Neural cell (in vitro differentiated cells): ENCODE measurements at regions not wholly inside any gene's neighbourhood (a gene's known extent, or its start where the extent isn't known, plus 50 kb on each side); places are given as distances from the start of the nearest gene placed in this dataset.
A peak's percentile ranks its signal among the peaks of the same experiment; 100 is the strongest.

Experiments
- H2AFZ ChIP-seq: fragments of 200-600, 300-800 bp; sonication (generic), shearing (Covaris generic); 2 replicates; pipeline ENCODE4 v1.6.0; 2014; ENCODE audit warnings: low read depth, mild to moderate bottlenecking, antibody characterized with exemption, low read length, moderate library complexity
- H3F3A ChIP-seq: fragments of 200-600 bp; shearing (Covaris generic); 2 replicates; pipeline ENCODE4 v1.6.1; 2016; ENCODE audit warnings: mild to moderate bottlenecking, moderate library complexity, mixed read lengths, antibody characterized with exemption, low read length; ENCODE audit not compliant: insufficient read depth, poor library complexity, severe bottlenecking
- H3K27ac ChIP-seq: fragments of 200-600, 300-800 bp; sonication (generic), shearing (Covaris generic); 2 replicates; pipeline ENCODE4 v1.5.1; 2014; ENCODE audit warnings: mild to moderate bottlenecking, low read length, moderate library complexity
- H3K27me3 ChIP-seq: fragments of 300-800, 200-600 bp; sonication (generic), shearing (Covaris generic); 2 replicates; pipeline ENCODE4 v1.6.0; 2014; ENCODE audit warnings: mild to moderate bottlenecking, low read depth, low read length, moderate library complexity; ENCODE audit not compliant: insufficient read depth
- H3K36me3 ChIP-seq: fragments of 300-800, 200-600 bp; sonication (generic), shearing (Covaris generic); 2 replicates; pipeline ENCODE4 v1.5.1; 2014; ENCODE audit warnings: mild to moderate bottlenecking, antibody characterized with exemption, low read length, moderate library complexity; ENCODE audit not compliant: insufficient read depth
- H3K4me2 ChIP-seq: fragments of 300-800, 200-600 bp; sonication (generic), shearing (Covaris generic); 2 replicates; pipeline ENCODE4 v1.6.0; 2014; ENCODE audit warnings: mild to moderate bottlenecking, low read length
- H3K4me3 ChIP-seq: fragments of 300-800, 200-600 bp; sonication (generic), shearing (Covaris generic); 2 replicates; pipeline ENCODE4 v1.5.1; 2014; ENCODE audit warnings: mild to moderate bottlenecking, low read length, moderate library complexity
- H3K79me2 ChIP-seq: fragments of 200-600 bp; shearing (Covaris generic); replicated peaks from 2 replicates; pipeline ENCODE4 v1.6.0; 2014; ENCODE audit warnings: mild to moderate bottlenecking, low read length, moderate library complexity; ENCODE audit not compliant: insufficient read depth
- H3K9ac ChIP-seq: fragments of 300-800, 200-600 bp; sonication (generic), shearing (Covaris generic); 2 replicates; pipeline ENCODE4 v1.6.1; 2016; ENCODE audit warnings: mild to moderate bottlenecking, low read length, mixed read lengths
- H3K9me2 ChIP-seq: fragments of 200-600 bp; shearing (Covaris generic); 2 replicates; pipeline ENCODE4 v1.6.1; 2016; ENCODE audit warnings: mild to moderate bottlenecking, low read length, mixed read lengths; ENCODE audit not compliant: insufficient read depth
- H3K9me3 ChIP-seq: fragments of 200-600, 300-800 bp; sonication (generic), shearing (Covaris generic); 2 replicates; pipeline ENCODE4 v1.6.1; 2016; ENCODE audit warnings: mild to moderate bottlenecking, mixed run types, low read length, moderate library complexity, mixed read lengths
- H4K20me1 ChIP-seq: fragments of 200-600 bp; shearing (Covaris generic); 2 replicates; pipeline ENCODE4 v1.6.1; 2016; ENCODE audit warnings: mild to moderate bottlenecking, mixed run types; ENCODE audit not compliant: insufficient read depth
- EP300 ChIP-seq: fragments of 450-650 bp; conservative IDR thresholded peaks from 2 replicates; pipeline ENCODE4 v1.6.1; 2014; ENCODE audit warnings: antibody characterized with exemption, mild to moderate bottlenecking, moderate library complexity; ENCODE audit not compliant: poor library complexity, severe bottlenecking
- EZH2 ChIP-seq: fragments of 200-600, 300-800 bp; shearing (Covaris generic), sonication (generic); IDR thresholded peaks from 2 replicates; pipeline ENCODE4 v1.6.1; 2014; ENCODE audit warnings: antibody characterized with exemption, low read length, borderline replicate concordance, mild to moderate bottlenecking; ENCODE audit not compliant: insufficient read depth, poor library complexity, severe bottlenecking
- MXI1 ChIP-seq: fragments of 450-650 bp; conservative IDR thresholded peaks from 2 replicates; pipeline ENCODE4 v1.6.1; 2014; ENCODE audit warnings: antibody characterized with exemption, mild to moderate bottlenecking; ENCODE audit not compliant: poor library complexity, severe bottlenecking
- POLR2AphosphoS5 ChIP-seq: IDR thresholded peaks from 2 replicates; pipeline ENCODE4 v1.6.1; 2012
- RAD21 ChIP-seq: fragments of 450-650 bp; conservative IDR thresholded peaks from 2 replicates; pipeline ENCODE4 v1.6.1; 2014; ENCODE audit warnings: antibody characterized with exemption, mild to moderate bottlenecking, moderate library complexity
- REST ChIP-seq: IDR thresholded peaks from 2 replicates; pipeline ENCODE4 v1.6.1; 2012; ENCODE audit warnings: borderline replicate concordance
- SMC3 ChIP-seq: fragments of 450-650 bp; conservative IDR thresholded peaks from 2 replicates; pipeline ENCODE4 v1.6.1; 2014; ENCODE audit warnings: antibody characterized with exemption, mild to moderate bottlenecking, moderate library complexity; ENCODE audit not compliant: poor library complexity
- TAF1 ChIP-seq: IDR thresholded peaks from 2 replicates; pipeline ENCODE4 v1.6.1; 2012; ENCODE audit warnings: low read depth
- TF ChIP-seq, protein P1 (sequence below): fragments of 450-650 bp; IDR thresholded peaks from 2 replicates; pipeline ENCODE4 v1.5.1; 2014; ENCODE audit warnings: antibody characterized with exemption, mild to moderate bottlenecking, moderate library complexity; ENCODE audit not compliant: poor library complexity, severe bottlenecking

GRCh38 chr3:76859596-76859995 is 180.3 kb upstream of the ROBO2 start:
- Histone ChIP-seq H3K36me3 (no peaks in the 10 kb centered on the region), H3F3A (no peaks in the 10 kb centered on the region), H3K4me3 (no peak overlapping the region), H3K4me2 (no peak overlapping the region), H3K9me2 (no peaks in the 10 kb centered on the region), H3K79me2 (no peaks in the 10 kb centered on the region), H3K27me3 (no peaks in the 10 kb centered on the region), H3K9me3 (no peaks in the 10 kb centered on the region), H3K9ac (no peak overlapping the region), H3K27ac (no peak overlapping the region), H4K20me1 (no peaks in the 10 kb centered on the region), H2AFZ (no peak overlapping the region)
- TF ChIP-seq SMC3 = no peak

GRCh38 chr3:76864355-76864754 is 175.5 kb upstream of the ROBO2 start:
- H4K20me1 ChIP-seq = no peaks in the 10 kb centered on the region
- no peaks in the 10 kb centered on the region for H3F3A ChIP-seq
- no peak overlapping the region for H2AFZ ChIP-seq
- H3K4me2 ChIP-seq = no peak overlapping the region
- H3K9ac ChIP-seq = no peak overlapping the region
- TF ChIP-seq REST (peak; percentile 68), TAF1 (no peak), MXI1 (no peak), POLR2AphosphoS5 (peak; percentile 99), EP300 (peak; percentile 99)
- no peaks in the 10 kb centered on the region for H3K9me2 ChIP-seq
- H3K27ac ChIP-seq = no peak overlapping the region
- H3K79me2 ChIP-seq = no peaks in the 10 kb centered on the region
- H3K27me3 ChIP-seq = no peaks in the 10 kb centered on the region
- H3K4me3 ChIP-seq = no peak overlapping the region
- no peaks in the 10 kb centered on the region for H3K36me3 ChIP-seq
- H3K9me3 ChIP-seq = no peaks in the 10 kb centered on the region

DNA sequence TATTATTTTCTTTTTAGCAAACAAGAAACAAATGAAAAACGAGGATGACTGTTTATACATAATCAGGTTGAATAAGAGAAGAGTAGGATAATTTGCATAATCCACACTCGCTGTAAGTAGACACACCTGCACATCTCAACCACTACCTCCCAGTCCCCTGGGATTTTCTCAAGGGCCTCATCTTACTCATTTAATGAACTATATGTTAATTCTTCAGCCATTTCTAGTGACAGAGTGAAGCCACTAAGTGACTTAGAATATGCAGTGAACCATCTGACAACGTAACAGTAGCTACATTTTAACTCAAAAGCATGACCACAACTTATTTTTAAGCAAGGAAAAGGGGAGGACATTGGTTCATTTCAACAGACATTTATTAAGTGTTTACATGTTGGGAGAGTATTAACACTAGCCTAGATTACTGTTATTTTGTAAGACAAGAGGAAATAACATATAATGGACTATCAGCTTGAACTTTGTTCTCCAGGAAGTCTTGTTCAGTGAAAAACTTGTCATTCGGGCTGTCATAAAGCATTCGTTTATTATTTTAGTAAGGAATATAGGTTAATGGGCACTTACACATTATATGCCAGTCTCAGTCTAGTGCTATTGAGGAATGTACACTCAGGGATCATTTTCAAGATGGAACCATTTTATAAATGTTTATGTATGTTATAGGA is 173.0 kb upstream of the ROBO2 start:
- H3K9ac ChIP-seq = no peak overlapping the region
- no peaks in the 10 kb centered on the region for H4K20me1 ChIP-seq
- no peaks in the 10 kb centered on the region for H3K9me2 ChIP-seq
- no peak for TF ChIP-seq SMC3
- TF ChIP-seq, protein P1, sequence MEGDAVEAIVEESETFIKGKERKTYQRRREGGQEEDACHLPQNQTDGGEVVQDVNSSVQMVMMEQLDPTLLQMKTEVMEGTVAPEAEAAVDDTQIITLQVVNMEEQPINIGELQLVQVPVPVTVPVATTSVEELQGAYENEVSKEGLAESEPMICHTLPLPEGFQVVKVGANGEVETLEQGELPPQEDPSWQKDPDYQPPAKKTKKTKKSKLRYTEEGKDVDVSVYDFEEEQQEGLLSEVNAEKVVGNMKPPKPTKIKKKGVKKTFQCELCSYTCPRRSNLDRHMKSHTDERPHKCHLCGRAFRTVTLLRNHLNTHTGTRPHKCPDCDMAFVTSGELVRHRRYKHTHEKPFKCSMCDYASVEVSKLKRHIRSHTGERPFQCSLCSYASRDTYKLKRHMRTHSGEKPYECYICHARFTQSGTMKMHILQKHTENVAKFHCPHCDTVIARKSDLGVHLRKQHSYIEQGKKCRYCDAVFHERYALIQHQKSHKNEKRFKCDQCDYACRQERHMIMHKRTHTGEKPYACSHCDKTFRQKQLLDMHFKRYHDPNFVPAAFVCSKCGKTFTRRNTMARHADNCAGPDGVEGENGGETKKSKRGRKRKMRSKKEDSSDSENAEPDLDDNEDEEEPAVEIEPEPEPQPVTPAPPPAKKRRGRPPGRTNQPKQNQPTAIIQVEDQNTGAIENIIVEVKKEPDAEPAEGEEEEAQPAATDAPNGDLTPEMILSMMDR = no peak
- no peak for TF ChIP-seq POLR2AphosphoS5
- TF ChIP-seq TAF1 = no peak
- no peak for TF ChIP-seq MXI1
- TF ChIP-seq EP300 = no peak
- TF ChIP-seq RAD21 = no peak
- TF ChIP-seq REST = no peak
- no peak for TF ChIP-seq EZH2
- H3K27me3 ChIP-seq = no peaks in the 10 kb centered on the region
- H3F3A ChIP-seq = no peaks in the 10 kb centered on the region
- no peak overlapping the region for H2AFZ ChIP-seq
- H3K9me3 ChIP-seq = no peaks in the 10 kb centered on the region
- H3K4me2 ChIP-seq = no peak overlapping the region
- H3K27ac ChIP-seq = no peak overlapping the region
- no peaks in the 10 kb centered on the region for H3K79me2 ChIP-seq
- H3K4me3 ChIP-seq = no peak overlapping the region
- no peaks in the 10 kb centered on the region for H3K36me3 ChIP-seq
